ENCODE measurements at regions not wholly inside any gene's neighbourhood (a gene's known extent, or its start where the extent isn't known, plus 50 kb on each side); places are given as distances from the start of the nearest gene placed in this dataset.

GRCh38 chr10:94077042-94077441 is 83.3 kb downstream of the PLCE1 start:
- TF ChIP-seq POLR2A (IDR thresholded peaks at IDR 0.05; ENCODE audit: low read depth, low read length) (no peak), POLR2AphosphoS5 (IDR thresholded peaks at IDR 0.05; ENCODE audit: low read depth, low read length) (no peak)
